Loucy (cell line): ENCODE measurements at regions not wholly inside any gene's neighbourhood (a gene's known extent, or its start where the extent isn't known, plus 50 kb on each side); places are given as distances from the start of the nearest gene placed in this dataset.

ENCODE experiments used
- H2AFZ ChIP-seq: fragments of 200-600 bp; sonication (generic); 2 replicates; pipeline ENCODE4 v1.6.0; 2016; ENCODE audit warnings: antibody characterized with exemption, mild to moderate bottlenecking, low read length, moderate library complexity
- H3F3A ChIP-seq: fragments of 200-600 bp; 2 replicates; pipeline ENCODE4 v1.6.0; 2016; ENCODE audit warnings: antibody characterized with exemption, low read depth, mild to moderate bottlenecking
- H3K27me3 ChIP-seq: fragments of 200-600 bp; sonication (generic); 2 replicates; pipeline ENCODE4 v1.6.1; 2014; ENCODE audit warnings: low read length, mild to moderate bottlenecking; ENCODE audit not compliant: insufficient read depth, poor library complexity, severe bottlenecking
- H3K36me3 ChIP-seq: fragments of 200-600 bp; sonication (generic); 2 replicates; pipeline ENCODE4 v1.6.1; 2016; ENCODE audit warnings: low read length; ENCODE audit not compliant: insufficient read depth
- H3K4me1 ChIP-seq: fragments of 200-600 bp; sonication (generic); 2 replicates; pipeline ENCODE4 v1.5.1; 2014; ENCODE audit warnings: low read length, mild to moderate bottlenecking; ENCODE audit not compliant: insufficient read depth, poor library complexity, severe bottlenecking
- H3K4me2 ChIP-seq: fragments of 200-600 bp; sonication (generic); 2 replicates; pipeline ENCODE4 v1.6.0; 2014; ENCODE audit warnings: antibody characterized with exemption, low read length, low read depth, mild to moderate bottlenecking; ENCODE audit not compliant: poor library complexity, severe bottlenecking
- H3K4me3 ChIP-seq: fragments of 200-600 bp; sonication (generic); 2 replicates; pipeline ENCODE4 v1.5.1; 2014; ENCODE audit warnings: low read length, mild to moderate bottlenecking, mixed read lengths; ENCODE audit not compliant: poor library complexity, severe bottlenecking
- H3K79me2 ChIP-seq: fragments of 200-600 bp; sonication (generic); 2 replicates; pipeline ENCODE4 v1.6.1; 2014; ENCODE audit warnings: low read length; ENCODE audit not compliant: insufficient read depth
- H3K9ac ChIP-seq: fragments of 200-600 bp; sonication (generic); 2 replicates; pipeline ENCODE4 v1.6.0; 2014; ENCODE audit warnings: mild to moderate bottlenecking, low read depth, low read length, moderate library complexity; ENCODE audit not compliant: poor library complexity, severe bottlenecking
- H3K9me2 ChIP-seq: fragments of 200-600 bp; sonication (generic); replicated peaks from 2 replicates; pipeline ENCODE4 v1.6.1; 2016; ENCODE audit warnings: low read depth, low read length, mixed read lengths
- H3K9me3 ChIP-seq: fragments of 200-600 bp; sonication (generic); 2 replicates; pipeline ENCODE4 v1.6.1; 2014; ENCODE audit warnings: mild to moderate bottlenecking, antibody characterized with exemption, low read length, low read depth; ENCODE audit not compliant: insufficient read depth
- H4K20me1 ChIP-seq: fragments of 200-600 bp; sonication (generic); 2 replicates; pipeline ENCODE4 v1.6.0; 2014; ENCODE audit warnings: antibody characterized with exemption, low read length, mild to moderate bottlenecking; ENCODE audit not compliant: insufficient read depth, poor library complexity, severe bottlenecking
- EZH2phosphoT487 ChIP-seq: fragments of 200-600 bp; IDR thresholded peaks from 2 replicates; pipeline ENCODE4 v1.6.1; 2018; ENCODE audit warnings: antibody characterized with exemption, mild to moderate bottlenecking, moderate library complexity, borderline replicate concordance
- TF ChIP-seq, protein P1 (sequence below): fragments of 200-600 bp; sonication (generic); conservative IDR thresholded peaks from 2 replicates; pipeline ENCODE4 v1.5.1; 2014; ENCODE audit warnings: mild to moderate bottlenecking, antibody characterized with exemption, low read length

DNA sequence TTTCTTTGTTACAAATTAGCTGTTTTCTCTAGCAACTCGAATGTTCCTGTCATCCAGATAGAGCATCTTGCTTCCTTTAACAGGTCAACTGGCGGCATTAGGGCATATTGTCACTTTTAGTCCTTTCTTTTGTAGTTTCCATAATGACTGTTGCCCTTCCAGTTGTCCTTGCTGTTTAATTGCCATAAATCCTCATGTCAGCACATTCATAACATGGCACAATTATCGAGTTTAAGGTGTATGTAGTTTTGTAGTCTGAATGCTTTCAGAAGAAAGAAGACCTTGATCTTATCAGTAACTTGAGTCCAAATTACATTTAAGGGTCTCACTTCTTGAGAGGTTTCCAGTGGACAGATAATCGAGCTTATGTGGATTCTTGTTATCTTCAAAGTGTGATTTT, 161.7 kb upstream of the CDH12 start:
- Histone ChIP-seq H2AFZ (0 out of 2 replicates have a peak overlapping the region, but pooled peaks have one; percentile 91), H3K4me1 (peaks cover 5% of the 10 kb centered on the region), H3K36me3 (no peaks in the 10 kb centered on the region), H3K9me2 (no peaks in the 10 kb centered on the region), H3K4me3 (no peak overlapping the region), H3K79me2 (no peaks in the 10 kb centered on the region), H3K9ac (no peak overlapping the region), H3K9me3 (no peaks in the 10 kb centered on the region), H3K27me3 (no peaks in the 10 kb centered on the region), H3F3A (no peaks in the 10 kb centered on the region), H4K20me1 (no peaks in the 10 kb centered on the region), H3K4me2 (peak overlapping the region; percentile 74)
- no peak for TF ChIP-seq EZH2phosphoT487
- TF ChIP-seq, protein P1, sequence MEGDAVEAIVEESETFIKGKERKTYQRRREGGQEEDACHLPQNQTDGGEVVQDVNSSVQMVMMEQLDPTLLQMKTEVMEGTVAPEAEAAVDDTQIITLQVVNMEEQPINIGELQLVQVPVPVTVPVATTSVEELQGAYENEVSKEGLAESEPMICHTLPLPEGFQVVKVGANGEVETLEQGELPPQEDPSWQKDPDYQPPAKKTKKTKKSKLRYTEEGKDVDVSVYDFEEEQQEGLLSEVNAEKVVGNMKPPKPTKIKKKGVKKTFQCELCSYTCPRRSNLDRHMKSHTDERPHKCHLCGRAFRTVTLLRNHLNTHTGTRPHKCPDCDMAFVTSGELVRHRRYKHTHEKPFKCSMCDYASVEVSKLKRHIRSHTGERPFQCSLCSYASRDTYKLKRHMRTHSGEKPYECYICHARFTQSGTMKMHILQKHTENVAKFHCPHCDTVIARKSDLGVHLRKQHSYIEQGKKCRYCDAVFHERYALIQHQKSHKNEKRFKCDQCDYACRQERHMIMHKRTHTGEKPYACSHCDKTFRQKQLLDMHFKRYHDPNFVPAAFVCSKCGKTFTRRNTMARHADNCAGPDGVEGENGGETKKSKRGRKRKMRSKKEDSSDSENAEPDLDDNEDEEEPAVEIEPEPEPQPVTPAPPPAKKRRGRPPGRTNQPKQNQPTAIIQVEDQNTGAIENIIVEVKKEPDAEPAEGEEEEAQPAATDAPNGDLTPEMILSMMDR: no peak

DNA sequence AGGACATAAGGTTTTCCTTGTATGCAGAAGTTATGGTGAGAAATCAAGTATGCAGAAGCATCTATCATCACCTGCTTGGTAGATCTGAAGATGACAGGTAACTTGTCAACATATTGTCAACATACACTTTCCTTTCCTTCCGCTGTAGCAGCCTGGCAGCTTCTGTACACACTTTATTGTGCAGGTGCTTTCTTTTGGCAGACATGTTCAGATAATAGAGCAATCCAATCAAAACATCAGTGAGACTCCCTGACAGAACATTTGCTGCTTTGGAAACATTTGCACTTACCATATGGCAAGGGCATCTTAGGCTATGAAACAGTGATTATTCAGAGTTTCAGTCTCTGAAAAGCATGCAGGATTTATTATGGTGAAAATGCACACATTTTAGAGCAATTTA, 161.1 kb upstream of the CDH12 start:
- H3K4me3 ChIP-seq: peak overlapping the region; percentile 69
- no peak overlapping the region for H3K9ac ChIP-seq
- no peaks in the 10 kb centered on the region for H3K9me2 ChIP-seq
- H3K36me3 ChIP-seq: no peaks in the 10 kb centered on the region
- no peaks in the 10 kb centered on the region for H3K79me2 ChIP-seq
- no peak for TF ChIP-seq EZH2phosphoT487
- TF ChIP-seq, protein P1: no peak
- H3F3A ChIP-seq: no peaks in the 10 kb centered on the region
- H3K9me3 ChIP-seq: no peaks in the 10 kb centered on the region
- H3K27me3 ChIP-seq: no peaks in the 10 kb centered on the region
- peak overlapping the region; percentile 74 for H3K4me2 ChIP-seq
- peaks cover 5% of the 10 kb centered on the region for H3K4me1 ChIP-seq
- H4K20me1 ChIP-seq: no peaks in the 10 kb centered on the region
- peak overlapping the region; percentile 91 for H2AFZ ChIP-seq

DNA sequence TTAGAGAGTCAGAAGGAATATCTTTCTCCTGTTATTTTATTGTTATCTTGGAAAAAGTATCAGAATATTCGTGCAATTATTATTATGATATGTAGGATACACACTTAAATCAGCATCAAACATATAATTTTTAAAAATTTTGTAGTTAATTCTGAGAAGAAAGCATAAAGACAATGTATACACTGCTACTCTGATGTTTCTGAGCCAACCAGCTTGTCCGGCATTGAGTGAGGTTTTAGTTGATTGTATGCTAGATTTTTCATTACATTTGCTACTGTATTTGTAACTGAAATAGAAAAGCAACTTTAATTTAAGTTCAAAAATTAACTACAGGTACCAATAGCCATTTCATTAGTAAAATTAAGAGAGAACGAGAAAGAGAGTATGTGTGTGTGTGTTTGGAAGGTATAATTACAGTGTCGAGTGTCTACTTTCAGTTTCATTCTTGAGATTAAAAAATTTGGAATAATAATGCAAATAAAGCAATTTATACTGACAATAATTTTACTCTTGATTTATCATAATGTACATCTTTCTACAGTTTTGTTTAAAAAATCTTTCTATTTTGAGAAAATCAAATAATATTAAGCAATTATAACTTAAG, 160.4 kb upstream of the CDH12 start:
- H4K20me1 ChIP-seq: no peaks in the 10 kb centered on the region
- H3F3A ChIP-seq: no peaks in the 10 kb centered on the region
- H2AFZ ChIP-seq: peak overlapping the region; percentile 91
- H3K9me2 ChIP-seq: no peaks in the 10 kb centered on the region
- peak overlapping the region; percentile 74 for H3K4me2 ChIP-seq
- peaks cover 5% of the 10 kb centered on the region for H3K4me1 ChIP-seq
- H3K9ac ChIP-seq: peak overlapping the region; percentile 53
- no peaks in the 10 kb centered on the region for H3K27me3 ChIP-seq
- no peaks in the 10 kb centered on the region for H3K79me2 ChIP-seq
- H3K36me3 ChIP-seq: no peaks in the 10 kb centered on the region
- TF ChIP-seq, protein P1: no peak
- TF ChIP-seq EZH2phosphoT487: no peak
- peak overlapping the region; percentile 69 for H3K4me3 ChIP-seq
- no peaks in the 10 kb centered on the region for H3K9me3 ChIP-seq
